HG03354 (cell line): ENCODE measurements at regions not wholly inside any gene's neighbourhood (a gene's known extent, or its start where the extent isn't known, plus 50 kb on each side); places are given as distances from the start of the nearest gene placed in this dataset.
A peak's percentile ranks its signal among the peaks of the same experiment; 100 is the strongest.

Experiments used
- ATAC-seq: cut with Tn5 transposase; IDR thresholded peaks from one replicate; pipeline ENCODE4 v1.9.1; 2021; ENCODE audit warnings: mild to moderate bottlenecking; ENCODE audit not compliant: unreplicated experiment, poor library complexity, severe bottlenecking

- ATAC-seq, result no peak
These were observed 230.2 kb upstream of the JADE1 start for GRCh38 chr4:128579154-128579853.

GRCh38 chr4:128574706-128575105 is 234.8 kb upstream of the JADE1 start:
- ATAC-seq, result peak; percentile 95

GRCh38 chr4:128573781-128574508 is 235.6 kb upstream of the JADE1 start:
- no peak for ATAC-seq

- no peak for ATAC-seq
These were observed 236.7 kb upstream of the JADE1 start for GRCh38 chr4:128572778-128573241.

- ATAC-seq, result no peak
These were observed 237.8 kb upstream of the JADE1 start for GRCh38 chr4:128571747-128572146.

- ATAC-seq, result no peak
These were observed 239.0 kb upstream of the JADE1 start for GRCh38 chr4:128570387-128570975.

GRCh38 chr4:128566693-128567092 is 242.8 kb upstream of the JADE1 start:
- no peak for ATAC-seq

- no peak for ATAC-seq
These were observed 243.8 kb upstream of the JADE1 start for GRCh38 chr4:128565565-128566186.

GRCh38 chr4:128565054-128565453 is 244.4 kb upstream of the JADE1 start:
- no peak for ATAC-seq

GRCh38 chr4:128564081-128564630 is 245.3 kb upstream of the JADE1 start:
- ATAC-seq, result no peak

- ATAC-seq, result no peak
These were observed 248.6 kb upstream of the JADE1 start for GRCh38 chr4:128560754-128561495.

GRCh38 chr4:128558896-128559679 is 250.4 kb upstream of the JADE1 start:
- ATAC-seq, result no peak

- ATAC-seq, result no peak
These were observed 252.7 kb upstream of the JADE1 start for GRCh38 chr4:128556756-128557155.

- no peak for ATAC-seq
These were observed 255.6 kb upstream of the JADE1 start for GRCh38 chr4:128553686-128554515.

GRCh38 chr4:128552586-128552907 is 257.0 kb upstream of the JADE1 start:
- ATAC-seq, result no peak

- ATAC-seq, result no peak
These were observed 258.2 kb upstream of the JADE1 start for GRCh38 chr4:128551280-128551679.

- peak; percentile 37 for ATAC-seq
These were observed 259.4 kb upstream of the JADE1 start for GRCh38 chr4:128550060-128550459.

GRCh38 chr4:128549636-128550035 is 259.9 kb upstream of the JADE1 start:
- ATAC-seq, result no peak
